Keratinocyte (primary cell): ENCODE measurements at regions not wholly inside any gene's neighbourhood (a gene's known extent, or its start where the extent isn't known, plus 50 kb on each side); places are given as distances from the start of the nearest gene placed in this dataset.

Source experiments
- DNase-seq: peaks from one replicate; pipeline ENCODE4 v3.0.0-alpha.2; 2011; ENCODE audit warnings: low read depth, missing footprints, low spot score
- FAIRE-seq: peaks from 2 replicates; lab custom pipeline; 2011; peaks lifted over from hg19 to GRCh38; lab: Jason Lieb, UNC
- H2AFZ ChIP-seq: 2 replicates; pipeline ENCODE4 v1.6.0; 2012; ENCODE audit warnings: low read length, control low read depth, inconsistent platforms; ENCODE audit not compliant: control insufficient read depth
- H3K27ac ChIP-seq: 2 replicates; pipeline ENCODE4 v1.5.1; 2011; ENCODE audit warnings: low read length; ENCODE audit not compliant: control insufficient read depth, insufficient read depth
- H3K27me3 ChIP-seq: 3 replicates; pipeline ENCODE4 v1.6.0; 2011; ENCODE audit warnings: low read length; ENCODE audit not compliant: control insufficient read depth, insufficient read depth; ENCODE audit errors: extremely low read depth
- H3K36me3 ChIP-seq, 2 experiments: 2 replicates in 1 of 2; 3 replicates in 1 of 2; pipeline ENCODE4 v1.5.1; 2011; ENCODE audit warnings: low read length in 2 of 2, mild to moderate bottlenecking in 1 of 2; ENCODE audit not compliant: control insufficient read depth in 2 of 2, insufficient read depth in 2 of 2; ENCODE audit errors: extremely low read depth in 1 of 2
- H3K4me1 ChIP-seq: 3 replicates; pipeline ENCODE4 v1.5.1; 2011; ENCODE audit warnings: low read length; ENCODE audit not compliant: control insufficient read depth, insufficient read depth; ENCODE audit errors: extremely low read depth
- H3K4me2 ChIP-seq: 3 replicates; pipeline ENCODE4 v1.6.0; 2011; ENCODE audit warnings: low read depth, low read length; ENCODE audit not compliant: control insufficient read depth, insufficient read depth; ENCODE audit errors: extremely low read depth
- H3K4me3 ChIP-seq, 3 experiments: fragments of 200-600 bp in 1 of 3; sonication (generic) in 1 of 3; 2 replicates in 2 of 3; 3 replicates in 1 of 3; pipeline ENCODE4 v1.5.1; 2011 to 2016; ENCODE audit warnings: low read length in 3 of 3, mild to moderate bottlenecking in 3 of 3, control low read depth in 2 of 3, inconsistent platforms in 1 of 3, low read depth in 1 of 3, mixed read lengths in 1 of 3, mixed run types in 1 of 3, moderate library complexity in 1 of 3; ENCODE audit not compliant: control insufficient read depth in 2 of 3, insufficient read depth in 2 of 3; ENCODE audit errors: extremely low read depth in 1 of 3
- H3K79me2 ChIP-seq: 2 replicates; pipeline ENCODE4 v1.6.0; 2012; ENCODE audit warnings: low read length; ENCODE audit not compliant: control insufficient read depth, insufficient read depth
- H3K9ac ChIP-seq: 3 replicates; pipeline ENCODE4 v1.6.0; 2011; ENCODE audit warnings: low read length; ENCODE audit not compliant: control insufficient read depth, insufficient read depth; ENCODE audit errors: extremely low read depth
- H3K9me1 ChIP-seq: 3 replicates; pipeline ENCODE4 v1.6.0; 2011; ENCODE audit warnings: low read length; ENCODE audit not compliant: control insufficient read depth, insufficient read depth; ENCODE audit errors: extremely low read depth
- H3K9me3 ChIP-seq: 2 replicates; pipeline ENCODE4 v1.5.1; 2012; ENCODE audit warnings: low read depth, low read length; ENCODE audit not compliant: control insufficient read depth
- H4K20me1 ChIP-seq: 3 replicates; pipeline ENCODE4 v1.6.0; 2011; ENCODE audit warnings: low read length; ENCODE audit not compliant: control insufficient read depth, insufficient read depth; ENCODE audit errors: extremely low read depth
- CTCF ChIP-seq, 3 experiments: IDR thresholded peaks in 1 of 3; conservative IDR thresholded peaks in 1 of 3; optimal IDR thresholded peaks in 1 of 3; 2 replicates in 2 of 3; 3 replicates in 1 of 3; pipeline versions ENCODE3 to v1.5.1; 2011; ENCODE audit warnings: low read length in 3 of 3, mild to moderate bottlenecking in 3 of 3, moderate library complexity in 2 of 3, control low read depth in 1 of 3, inconsistent platforms in 1 of 3; ENCODE audit not compliant: insufficient read depth in 2 of 3; ENCODE audit errors: extremely low read depth in 1 of 3
- EZH2 ChIP-seq: IDR thresholded peaks from one replicate; pipeline ENCODE4 v1.6.1; 2012; ENCODE audit warnings: inconsistent platforms, mild to moderate bottlenecking, low read length, moderate library complexity
- dilution Hi-C: fragments of 300-500 bp; cut with MboI; formaldehyde crosslinking; loops from one replicate; pipeline ENCODE4 v1.7.0; 2020; ENCODE audit warnings: low sequenced_read_pairs; ENCODE audit not compliant: extremely low pct_ligation_motif_present

GRCh38 chr10:2950546-2950945 is 116.8 kb upstream of the PFKP start:
- no peak for FAIRE-seq
- H3K9ac ChIP-seq = no peak overlapping the region

GRCh38 chr10:2949948-2950354 is 117.4 kb upstream of the PFKP start:
- H3K36me3 ChIP-seq = no peaks in the 10 kb centered on the region
- TF ChIP-seq CTCF (optimal IDR thresholded peaks at IDR 0.05 in 1 of 3, IDR thresholded peaks at IDR 0.05 in 1 of 3, conservative IDR thresholded peaks at IDR 0.05 in 1 of 3; ENCODE audit: extremely low read depth in 1 of 3, insufficient read depth in 2 of 3, low read length in 3 of 3) (no peak), EZH2 (no peak)
- H3K27me3 ChIP-seq = no peaks in the 10 kb centered on the region
- no peaks in the 10 kb centered on the region for H3K9me3 ChIP-seq
- H3K4me3 ChIP-seq = no peak overlapping the region
- no peaks in the 10 kb centered on the region for H3K79me2 ChIP-seq
- no peak for FAIRE-seq
- no peak for DNase-seq
- no peak overlapping the region for H2AFZ ChIP-seq
- dilution Hi-C loops = no loop called here
- H3K4me1 ChIP-seq = no peaks in the 10 kb centered on the region
- no peaks in the 10 kb centered on the region for H4K20me1 ChIP-seq
- H3K27ac ChIP-seq = no peak overlapping the region
- no peak overlapping the region for H3K9ac ChIP-seq
- no peaks in the 10 kb centered on the region for H3K9me1 ChIP-seq
- no peak overlapping the region for H3K4me2 ChIP-seq

More at GRCh38 chr10:2950546-2950945, 116.8 kb upstream of the PFKP start:
- no peaks in the 10 kb centered on the region for H4K20me1 ChIP-seq
- H3K27ac ChIP-seq = no peak overlapping the region
- DNase-seq = no peak
- TF ChIP-seq EZH2 (no peak), CTCF (optimal IDR thresholded peaks at IDR 0.05 in 1 of 3, IDR thresholded peaks at IDR 0.05 in 1 of 3, conservative IDR thresholded peaks at IDR 0.05 in 1 of 3; ENCODE audit: extremely low read depth in 1 of 3, insufficient read depth in 2 of 3, low read length in 3 of 3) (no peak)
- H2AFZ ChIP-seq = no peak overlapping the region
- no peaks in the 10 kb centered on the region for H3K9me3 ChIP-seq
- dilution Hi-C loops = no loop called here
- no peaks in the 10 kb centered on the region for H3K4me1 ChIP-seq
- no peaks in the 10 kb centered on the region for H3K79me2 ChIP-seq
- no peak overlapping the region for H3K4me3 ChIP-seq
- no peaks in the 10 kb centered on the region for H3K36me3 ChIP-seq
- H3K27me3 ChIP-seq = no peaks in the 10 kb centered on the region
- no peak overlapping the region for H3K4me2 ChIP-seq
- H3K9me1 ChIP-seq = no peaks in the 10 kb centered on the region
